ENCODE measurements at regions not wholly inside any gene's neighbourhood (a gene's known extent, or its start where the extent isn't known, plus 50 kb on each side); places are given as distances from the start of the nearest gene placed in this dataset.

GRCh38 chr3:87335931-87336330 is 59.5 kb upstream of the POU1F1 start:
- ChIA-PET POLR2A (no interaction called here), CTCF (no interaction called here)
- intact Hi-C loops (cut with DNase I, micrococcal nuclease): no loop called here
- no peak overlapping the region for H3K27ac Mint-ChIP-seq
- Histone ChIP-seq H3K4me3 (ENCODE audit: low read length) (no peak overlapping the region), H3K27me3 (ENCODE audit: control insufficient read depth in 1 of 2, insufficient read depth in 2 of 2, low read length in 2 of 2) (no peaks in the 10 kb centered on the region), H3K9me3 (ENCODE audit: control insufficient read depth in 1 of 2, insufficient read depth in 1 of 2, low read length in 2 of 2) (no peaks in the 10 kb centered on the region), H3K36me3 (ENCODE audit: insufficient read depth, low read length) (no peaks in the 10 kb centered on the region), H3K4me1 (ENCODE audit: insufficient read depth, low read length) (no peaks in the 10 kb centered on the region), H3K27ac (ENCODE audit: low read depth in 1 of 2, low read length in 2 of 2) (no peak overlapping the region)
- no peak for TF ChIP-seq CTCF (IDR thresholded peaks at IDR 0.05)
- DNase-seq: no peak
- no peaks in the 10 kb centered on the region for H3K27me3 Mint-ChIP-seq
- no peaks in the 10 kb centered on the region for H3K4me1 Mint-ChIP-seq (ENCODE audit: low read depth)
- ATAC-seq (ENCODE audit: poor library complexity): no peak
- no peaks in the 10 kb centered on the region for H3K36me3 Mint-ChIP-seq (ENCODE audit: low read depth)
- no peak overlapping the region for H3K4me3 Mint-ChIP-seq
- no peaks in the 10 kb centered on the region for H3K9me3 Mint-ChIP-seq

- ATAC-seq (ENCODE audit: poor library complexity): no peak
Measured at GRCh38 chr3:87333393-87333892, 57.1 kb upstream of the POU1F1 start.

DNA sequence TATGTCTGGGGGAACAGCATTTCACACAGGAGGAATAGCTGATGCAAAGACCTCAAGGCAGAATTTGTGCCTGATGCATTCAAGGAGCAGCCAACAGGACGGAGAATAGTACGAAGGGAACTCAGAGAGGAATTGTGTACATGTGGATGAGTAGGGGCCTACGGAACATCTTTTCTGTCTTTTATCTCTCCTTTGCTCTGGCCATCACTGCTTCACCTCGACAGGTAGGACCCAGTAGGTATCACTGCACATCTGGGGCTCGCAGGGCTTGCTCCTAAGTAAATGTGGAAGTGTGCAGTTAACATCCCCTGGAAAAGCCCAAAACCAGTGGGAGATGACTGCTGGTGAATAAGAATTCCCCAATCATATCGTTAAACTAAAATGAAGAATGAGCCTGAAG is 56.4 kb upstream of the POU1F1 start:
- no peaks in the 10 kb centered on the region for H3K9me3 Mint-ChIP-seq
- Histone ChIP-seq H3K4me3 (ENCODE audit: low read length) (no peak overlapping the region), H3K27me3 (ENCODE audit: control insufficient read depth in 1 of 2, insufficient read depth in 2 of 2, low read length in 2 of 2) (no peaks in the 10 kb centered on the region), H3K4me1 (ENCODE audit: insufficient read depth, low read length) (no peaks in the 10 kb centered on the region), H3K27ac (ENCODE audit: low read depth in 1 of 2, low read length in 2 of 2) (no peak overlapping the region), H3K9me3 (ENCODE audit: control insufficient read depth in 1 of 2, insufficient read depth in 1 of 2, low read length in 2 of 2) (no peaks in the 10 kb centered on the region), H3K36me3 (ENCODE audit: insufficient read depth, low read length) (no peaks in the 10 kb centered on the region)
- H3K4me3 Mint-ChIP-seq: no peak overlapping the region
- ChIA-PET POLR2A (no interaction called here), CTCF (no interaction called here)
- H3K36me3 Mint-ChIP-seq (ENCODE audit: low read depth): no peaks in the 10 kb centered on the region
- ATAC-seq (ENCODE audit: poor library complexity) (no peak), DNase-seq (no peak)
- intact Hi-C loops (cut with DNase I, micrococcal nuclease): no loop called here
- H3K4me1 Mint-ChIP-seq (ENCODE audit: low read depth): no peaks in the 10 kb centered on the region
- TF ChIP-seq CTCF (IDR thresholded peaks at IDR 0.05): no peak
- no peak overlapping the region for H3K27ac Mint-ChIP-seq
- no peaks in the 10 kb centered on the region for H3K27me3 Mint-ChIP-seq

More at GRCh38 chr3:87333393-87333892, 57.1 kb upstream of the POU1F1 start:
- Mint-ChIP-seq H3K36me3 (ENCODE audit: low read depth) (no peaks in the 10 kb centered on the region), H3K4me3 (no peak overlapping the region), H3K27me3 (no peaks in the 10 kb centered on the region), H3K27ac (no peak overlapping the region), H3K4me1 (ENCODE audit: low read depth) (no peaks in the 10 kb centered on the region), H3K9me3 (no peaks in the 10 kb centered on the region)
- Histone ChIP-seq H3K27me3 (ENCODE audit: control insufficient read depth in 1 of 2, insufficient read depth in 2 of 2, low read length in 2 of 2) (no peaks in the 10 kb centered on the region), H3K36me3 (ENCODE audit: insufficient read depth, low read length) (no peaks in the 10 kb centered on the region), H3K9me3 (ENCODE audit: control insufficient read depth in 1 of 2, insufficient read depth in 1 of 2, low read length in 2 of 2) (no peaks in the 10 kb centered on the region), H3K4me3 (ENCODE audit: low read length) (no peak overlapping the region), H3K27ac (ENCODE audit: low read depth in 1 of 2, low read length in 2 of 2) (no peak overlapping the region), H3K4me1 (ENCODE audit: insufficient read depth, low read length) (no peaks in the 10 kb centered on the region)
- intact Hi-C loops (cut with DNase I, micrococcal nuclease): no loop called here
- no peak for TF ChIP-seq CTCF (IDR thresholded peaks at IDR 0.05)
- POLR2A ChIA-PET: no interaction called here
- DNase-seq: peak in 1 of 14 experiments; percentile 4
- CTCF ChIA-PET: no interaction called here

Data from CD4-positive, alpha-beta T cell (primary cell).